BJ (cell line): ENCODE measurements at regions not wholly inside any gene's neighbourhood (a gene's known extent, or its start where the extent isn't known, plus 50 kb on each side); places are given as distances from the start of the nearest gene placed in this dataset.

Experiments used
- CTCF ChIA-PET: fragments of 350-600 bp; formaldehyde crosslinking; extraction: SDS; loops from one replicate; lab custom pipeline; 2021; ENCODE audit warnings: antibody characterized with exemption, inconsistent platforms; lab: Yijun Ruan, JAX
- POLR2A ChIA-PET: fragments of 300-600 bp; sonication (Branson Sonifier 250); formaldehyde crosslinking; extraction: SDS; loops from one replicate; lab custom pipeline; 2021; ENCODE audit warnings: antibody characterized with exemption; lab: Charles Lee
- DNase-seq: peaks from one replicate; pipeline ENCODE4 v3.0.0-alpha.2; 2011; ENCODE audit warnings: low read depth
- H3K27me3 ChIP-seq: 2 replicates; pipeline ENCODE4 v1.6.0; 2011; ENCODE audit warnings: low read length; ENCODE audit not compliant: control insufficient read depth, insufficient read depth
- H3K36me3 ChIP-seq: 2 replicates; pipeline ENCODE4 v1.5.1; 2011; ENCODE audit warnings: low read length; ENCODE audit not compliant: control insufficient read depth, insufficient read depth
- H3K4me3 ChIP-seq: 2 replicates; pipeline ENCODE4 v1.5.1; 2011; ENCODE audit warnings: low read depth, mild to moderate bottlenecking, control low read depth, low read length
- TF ChIP-seq, protein P1 (sequence below): IDR thresholded peaks from 2 replicates; pipeline ENCODE4 v1.5.1; 2011; ENCODE audit warnings: low read depth, mild to moderate bottlenecking, control low read depth, inconsistent platforms, low read length, moderate library complexity; ENCODE audit not compliant: insufficient read depth

- ChIA-PET CTCF (interaction anchor here (1.2 kb wide), 1 partner anchor 136 kb away, joined by 5 read pairs; no protein-coding TSS in a partner anchor), POLR2A (no interaction called here)
- TF ChIP-seq, protein P1, sequence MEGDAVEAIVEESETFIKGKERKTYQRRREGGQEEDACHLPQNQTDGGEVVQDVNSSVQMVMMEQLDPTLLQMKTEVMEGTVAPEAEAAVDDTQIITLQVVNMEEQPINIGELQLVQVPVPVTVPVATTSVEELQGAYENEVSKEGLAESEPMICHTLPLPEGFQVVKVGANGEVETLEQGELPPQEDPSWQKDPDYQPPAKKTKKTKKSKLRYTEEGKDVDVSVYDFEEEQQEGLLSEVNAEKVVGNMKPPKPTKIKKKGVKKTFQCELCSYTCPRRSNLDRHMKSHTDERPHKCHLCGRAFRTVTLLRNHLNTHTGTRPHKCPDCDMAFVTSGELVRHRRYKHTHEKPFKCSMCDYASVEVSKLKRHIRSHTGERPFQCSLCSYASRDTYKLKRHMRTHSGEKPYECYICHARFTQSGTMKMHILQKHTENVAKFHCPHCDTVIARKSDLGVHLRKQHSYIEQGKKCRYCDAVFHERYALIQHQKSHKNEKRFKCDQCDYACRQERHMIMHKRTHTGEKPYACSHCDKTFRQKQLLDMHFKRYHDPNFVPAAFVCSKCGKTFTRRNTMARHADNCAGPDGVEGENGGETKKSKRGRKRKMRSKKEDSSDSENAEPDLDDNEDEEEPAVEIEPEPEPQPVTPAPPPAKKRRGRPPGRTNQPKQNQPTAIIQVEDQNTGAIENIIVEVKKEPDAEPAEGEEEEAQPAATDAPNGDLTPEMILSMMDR, result no peak
- no peaks in the 10 kb centered on the region for H3K36me3 ChIP-seq
- H3K27me3 ChIP-seq, result no peaks in the 10 kb centered on the region
- DNase-seq, result no peak
- H3K4me3 ChIP-seq, result no peak overlapping the region
Measured at GRCh38 chr5:27911216-27911615, 872.8 kb upstream of the CDH9 start.

DNA sequence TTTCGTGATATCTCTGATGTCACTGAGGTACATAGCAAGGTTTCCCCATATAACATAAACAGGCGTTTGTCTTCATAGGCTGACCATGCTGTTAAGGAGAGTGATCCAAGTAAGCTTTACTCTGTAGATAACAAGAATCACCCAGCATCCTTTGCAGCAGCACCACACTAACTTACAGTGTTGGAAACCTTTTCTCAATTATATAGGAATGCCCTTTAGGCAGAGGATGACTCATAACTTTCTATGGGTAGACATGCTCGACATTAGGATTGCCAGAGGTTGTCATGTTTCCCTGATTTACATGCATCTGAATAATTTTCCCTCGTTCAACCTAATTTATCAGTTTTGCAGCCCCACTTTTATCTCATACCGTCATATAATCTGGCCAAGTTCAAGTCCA, 870.0 kb upstream of the CDH9 start:
- POLR2A ChIA-PET, result no interaction called here
- no peaks in the 10 kb centered on the region for H3K36me3 ChIP-seq
- no peaks in the 10 kb centered on the region for H3K27me3 ChIP-seq
- TF ChIP-seq, protein P1, result no peak
- H3K4me3 ChIP-seq, result no peak overlapping the region
- DNase-seq, result no peak
- CTCF ChIA-PET, result no interaction called here

GRCh38 chr5:27906931-27907601, 868.7 kb upstream of the CDH9 start:
- CTCF ChIA-PET, result no interaction called here
- no peak for DNase-seq
- Histone ChIP-seq H3K27me3 (no peaks in the 10 kb centered on the region), H3K36me3 (no peaks in the 10 kb centered on the region), H3K4me3 (no peak overlapping the region)
- TF ChIP-seq, protein P1, result no peak
- POLR2A ChIA-PET, result no interaction called here

DNA sequence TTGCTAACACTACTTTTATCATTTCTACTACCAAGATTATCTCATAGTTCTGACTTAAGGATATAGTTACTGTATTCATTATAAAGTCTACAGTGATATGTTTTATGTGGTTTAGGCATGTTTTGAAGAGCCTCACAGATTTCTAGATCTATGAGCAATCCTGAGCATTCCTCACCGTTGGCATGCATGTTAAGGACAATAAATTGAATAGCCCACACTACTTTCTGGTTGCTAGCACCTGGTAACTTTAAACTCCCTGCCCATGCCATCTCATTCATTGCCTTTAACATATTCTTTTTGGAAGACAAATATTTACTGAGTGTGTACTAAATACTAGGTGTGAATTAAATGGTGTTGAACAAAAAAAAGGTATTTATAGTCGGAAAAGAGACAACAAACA, 868.1 kb upstream of the CDH9 start:
- no peak overlapping the region for H3K4me3 ChIP-seq
- DNase-seq, result no peak
- ChIA-PET CTCF (no interaction called here), POLR2A (no interaction called here)
- H3K36me3 ChIP-seq, result no peaks in the 10 kb centered on the region
- TF ChIP-seq, protein P1, result no peak
- H3K27me3 ChIP-seq, result no peaks in the 10 kb centered on the region

GRCh38 chr5:27900761-27901160, 862.4 kb upstream of the CDH9 start:
- no peak for DNase-seq
- no peak overlapping the region for H3K4me3 ChIP-seq
- POLR2A ChIA-PET, result no interaction called here
- CTCF ChIA-PET, result no interaction called here
- no peaks in the 10 kb centered on the region for H3K27me3 ChIP-seq
- TF ChIP-seq, protein P1, result no peak
- H3K36me3 ChIP-seq, result no peaks in the 10 kb centered on the region
